HL-60/S4 treated with phorbol 12-myristate 13-acetate at 8.2 ng/mL for 4 days and 3 days (cell line): ENCODE measurements at regions not wholly inside any gene's neighbourhood (a gene's known extent, or its start where the extent isn't known, plus 50 kb on each side); places are given as distances from the start of the nearest gene placed in this dataset.
"Not testable (repeated sequence)": the region's sequence is repeated elsewhere in the genome, so short reads cannot be mapped to it uniquely, and the experiment has no call there.

Source experiments
- in situ Hi-C: fragments of 300-500 bp; cut with MboI; formaldehyde crosslinking; loops from 2 replicates; pipeline ENCODE4 v1.15.0; 2022; ENCODE audit warnings: low sequenced_read_pairs

GRCh38 chr6:166809721-166810120, 146.6 kb downstream of the RNASET2 start:
- in situ Hi-C loops: no loop called here

DNA sequence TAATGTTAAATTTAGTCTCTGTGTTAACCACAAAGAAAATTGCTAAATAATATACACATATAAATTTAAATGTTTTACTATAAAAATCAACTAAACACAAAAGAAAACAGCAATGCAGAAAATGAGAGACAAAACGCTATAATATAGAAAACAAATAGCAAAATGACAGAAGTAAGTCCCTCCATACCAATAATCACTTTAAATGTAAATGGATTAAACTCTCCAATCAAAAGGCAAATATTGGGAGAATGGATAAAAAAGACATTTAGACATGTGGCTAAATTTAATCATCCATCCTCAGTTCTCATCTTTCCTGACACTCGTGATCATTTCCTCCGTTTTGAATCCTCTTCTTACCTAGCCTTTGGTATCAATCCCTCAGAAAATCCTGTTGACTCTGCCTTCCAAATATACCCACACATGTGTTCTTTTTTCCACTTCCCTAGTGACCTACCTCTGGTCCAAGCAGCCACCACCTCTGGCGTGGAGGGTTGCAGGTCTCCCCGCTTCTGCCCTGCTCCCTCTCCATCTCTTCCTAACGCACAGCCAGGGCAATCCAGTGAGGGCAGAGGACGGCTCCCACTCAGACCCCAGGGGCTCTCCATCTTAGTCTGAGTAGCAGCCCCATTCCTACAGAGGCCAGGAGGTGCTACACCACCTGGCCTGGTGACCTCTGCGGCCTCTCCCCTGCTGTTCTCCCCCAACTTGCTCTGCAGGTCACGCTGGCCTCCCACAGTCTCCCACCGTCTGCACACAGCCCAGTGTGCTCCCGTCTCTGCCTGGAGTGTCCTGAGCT, 149.2 kb downstream of the RNASET2 start:
- in situ Hi-C loops: no loop called here

DNA sequence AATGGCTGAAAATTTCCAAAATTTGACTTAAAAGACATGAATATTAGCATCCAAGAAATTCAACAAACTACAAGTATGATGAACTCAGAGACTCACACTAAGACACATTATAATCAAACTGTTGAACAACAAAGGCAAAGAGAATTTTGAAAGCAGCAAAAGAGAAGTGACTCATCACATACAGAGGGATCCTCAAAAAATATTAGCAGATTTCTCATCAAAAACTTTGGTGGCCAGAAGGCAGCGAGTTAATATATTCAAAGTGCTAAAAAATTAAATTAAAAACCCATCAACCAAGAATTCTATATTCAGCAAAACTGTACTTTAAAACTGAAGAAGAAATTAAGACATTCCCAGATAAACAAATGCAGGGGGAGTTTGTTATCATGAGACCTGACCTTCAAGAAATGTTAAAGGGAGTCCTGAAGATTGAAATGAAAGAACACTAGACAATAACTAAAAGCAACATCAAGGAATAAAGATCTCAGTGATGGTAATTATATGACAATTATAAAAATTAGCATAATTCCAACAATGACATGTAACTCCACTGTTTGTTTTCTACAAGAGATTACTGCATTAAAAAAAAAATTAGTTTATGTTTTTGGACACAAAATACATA, 150.0 kb downstream of the RNASET2 start:
- in situ Hi-C loops: no loop called here

DNA sequence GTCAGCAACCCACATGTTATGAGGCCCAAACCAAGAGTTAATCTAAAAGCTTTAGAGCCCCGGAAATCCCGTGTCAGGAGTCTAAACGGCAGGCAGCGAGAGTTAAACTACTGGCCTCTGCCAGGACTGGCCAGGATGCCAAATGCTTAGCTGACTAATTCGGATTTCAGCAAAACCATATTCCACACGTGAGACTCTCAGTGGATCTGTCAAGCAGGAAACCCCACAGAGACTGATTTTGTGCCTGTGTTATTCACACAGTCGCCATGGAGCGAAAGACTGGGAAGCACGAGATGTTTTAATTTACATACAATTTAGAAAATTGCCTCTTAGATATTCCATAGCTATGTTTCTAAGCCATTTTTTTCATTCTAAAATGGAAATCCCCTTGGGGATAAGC, 152.9 kb downstream of the RNASET2 start:
- in situ Hi-C loops: no loop called here

DNA sequence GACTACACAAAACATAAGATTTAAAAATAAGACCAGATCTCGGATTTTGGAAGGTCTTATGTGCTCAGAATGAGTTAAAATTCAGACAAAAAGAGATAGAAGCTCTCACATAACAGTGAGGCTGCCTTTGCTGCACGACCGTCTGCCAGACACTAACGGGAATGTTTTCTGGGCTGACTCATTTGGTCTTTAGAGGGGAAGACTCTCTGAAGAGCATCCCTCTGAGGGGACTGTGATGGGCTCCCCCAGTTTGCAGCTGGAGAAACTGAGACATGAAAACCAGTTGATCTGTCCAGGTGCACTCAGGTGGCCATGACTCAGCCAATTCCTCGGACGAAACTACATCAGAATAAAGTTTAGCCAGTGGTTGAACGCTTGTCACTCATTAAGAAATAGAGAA, 153.9 kb downstream of the RNASET2 start:
- in situ Hi-C loops: no loop called here

DNA sequence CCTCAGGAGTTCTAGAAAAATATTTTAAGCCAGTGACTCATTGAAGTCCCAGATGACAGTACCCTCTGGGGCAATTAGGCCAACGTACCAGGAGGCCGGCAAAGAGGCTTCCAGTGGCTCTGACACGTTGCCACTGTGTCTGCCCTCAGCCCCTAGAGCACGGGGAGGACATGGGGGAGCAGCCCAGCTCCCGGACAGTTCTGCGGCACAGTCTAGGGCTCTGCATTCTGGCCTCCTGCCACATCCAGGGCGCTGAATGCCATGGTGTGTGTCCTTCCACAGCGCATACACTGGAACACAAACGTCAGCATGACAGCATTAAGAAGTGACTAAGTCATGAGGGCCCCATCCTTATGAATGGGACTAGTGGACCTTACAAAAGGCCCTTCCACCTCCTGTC, 156.2 kb downstream of the RNASET2 start:
- in situ Hi-C loops: no loop called here

- in situ Hi-C loops: no loop called here
Observed at GRCh38 chr6:166798652-166799051, 157.7 kb downstream of the RNASET2 start.

DNA sequence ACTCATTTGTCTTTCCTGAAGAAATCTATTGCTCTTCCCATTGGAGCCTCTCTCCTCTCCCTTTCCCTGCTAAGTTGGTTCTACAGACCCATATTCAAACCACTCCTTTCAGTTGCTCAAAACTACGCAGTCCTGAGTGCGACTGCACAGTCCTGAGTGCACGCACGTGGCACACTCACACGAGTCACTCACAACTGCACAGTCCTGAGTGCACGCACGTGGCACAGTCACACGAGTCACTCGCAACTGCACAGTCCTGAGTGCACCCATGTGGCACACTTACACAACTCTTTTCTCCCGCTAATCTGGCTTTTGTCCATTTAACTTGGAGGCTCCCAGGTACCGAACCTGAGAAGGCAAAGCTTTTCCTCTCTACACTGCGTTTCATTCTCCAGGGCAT, 159.7 kb downstream of the RNASET2 start:
- in situ Hi-C loops: no loop called here

- in situ Hi-C loops: no loop called here
Observed at GRCh38 chr6:166795879-166796278, 160.5 kb downstream of the RNASET2 start.

DNA sequence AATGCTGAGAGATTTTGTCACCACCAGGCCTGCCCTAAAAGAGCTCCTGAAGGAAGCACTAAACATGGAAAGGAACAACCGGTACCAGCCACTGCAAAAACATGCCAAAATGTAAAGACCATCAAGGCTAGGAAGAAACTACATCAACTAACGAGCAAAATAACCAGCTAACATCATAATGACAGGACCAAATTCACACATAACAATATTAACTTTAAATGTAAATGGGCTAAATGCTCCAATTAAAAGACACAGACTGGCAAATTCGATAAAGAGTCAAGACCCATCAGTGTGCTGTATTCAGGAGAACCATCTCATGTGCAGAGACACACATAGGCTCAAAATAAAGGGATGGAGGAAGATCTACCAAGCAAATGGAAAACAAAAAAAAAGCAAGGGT, 163.8 kb upstream of the RPS6KA2 start:
- in situ Hi-C loops: not testable (repeated sequence)

DNA sequence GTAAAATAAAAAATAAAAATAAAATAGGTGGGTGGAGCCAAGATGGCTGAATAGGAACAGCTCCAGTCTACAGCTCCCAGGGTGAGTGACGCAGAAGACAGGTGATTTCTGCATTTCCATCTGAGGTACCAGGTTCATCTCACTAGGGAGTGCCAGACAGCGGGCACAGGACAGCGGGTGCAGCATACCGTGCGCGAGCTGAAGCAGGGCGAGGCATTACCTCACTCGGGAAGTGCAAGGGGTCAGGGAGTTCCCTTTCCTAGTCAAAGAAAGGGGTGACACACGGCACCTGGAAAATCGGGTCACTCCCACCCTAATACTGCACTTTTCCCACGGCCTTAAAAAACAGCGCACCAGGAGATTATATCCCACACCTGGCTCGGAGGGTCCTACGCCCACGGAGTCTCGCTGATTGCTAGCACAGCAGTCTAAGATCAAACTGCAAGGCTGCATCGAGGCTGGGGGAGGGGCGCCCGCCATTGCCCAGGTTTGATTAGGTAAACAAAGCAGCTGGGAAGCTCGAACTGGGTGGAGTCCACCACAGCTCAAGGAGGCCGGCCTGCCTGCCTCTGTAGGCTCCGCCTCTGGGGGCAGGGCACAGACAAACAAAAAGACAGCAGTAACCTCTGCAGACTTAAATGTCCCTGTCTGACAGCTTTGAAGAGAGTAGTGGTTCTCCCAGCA, 161.9 kb upstream of the RPS6KA2 start:
- in situ Hi-C loops: not testable (repeated sequence)

DNA sequence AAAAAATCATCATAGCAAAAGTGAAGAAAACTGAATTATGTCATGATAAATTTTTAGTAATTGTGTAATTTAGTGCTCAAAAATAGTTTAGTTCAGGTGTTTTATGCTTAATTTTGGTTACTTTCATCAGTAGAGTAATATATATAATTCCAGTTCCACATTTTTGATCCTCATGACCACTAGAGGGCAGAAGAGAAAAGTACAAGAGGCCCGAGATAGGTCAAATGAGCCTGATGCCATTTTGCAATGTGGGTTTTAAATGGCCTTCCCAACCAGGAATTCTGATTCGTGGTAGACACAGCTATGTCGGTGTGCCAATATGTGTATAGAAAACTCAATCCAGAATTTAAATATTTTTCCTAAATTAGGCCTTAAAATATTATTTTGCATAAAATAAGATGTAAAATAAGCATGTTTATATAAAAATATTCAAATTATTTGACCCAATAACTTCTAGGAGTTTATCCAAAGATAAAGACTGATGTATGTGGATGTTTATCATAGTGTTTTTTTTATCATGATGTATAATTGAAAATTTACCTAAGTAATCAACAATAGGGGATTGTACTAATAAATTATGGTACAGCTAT, 159.7 kb upstream of the RPS6KA2 start:
- in situ Hi-C loops: no loop called here

- in situ Hi-C loops: no loop called here
Observed at GRCh38 chr6:166785131-166785530, 158.1 kb upstream of the RPS6KA2 start.

- in situ Hi-C loops: no loop called here
Observed at GRCh38 chr6:166784691-166785090, 157.6 kb upstream of the RPS6KA2 start.

- in situ Hi-C loops: no loop called here
Observed at GRCh38 chr6:166782520-166782919, 155.5 kb upstream of the RPS6KA2 start.

GRCh38 chr6:166781331-166781730, 154.3 kb upstream of the RPS6KA2 start:
- in situ Hi-C loops: no loop called here

- in situ Hi-C loops: loop anchor here (10.0 kb wide), 1 partner anchor 215 kb away; the partner anchor contains the start of gene CEP43
Observed at GRCh38 chr6:166779963-166780683, 153.1 kb upstream of the RPS6KA2 start.

- in situ Hi-C loops: loop anchor here (10.0 kb wide), 1 partner anchor 215 kb away; the partner anchor contains the start of gene CEP43
Observed at GRCh38 chr6:166779381-166779780, 152.3 kb upstream of the RPS6KA2 start.

DNA sequence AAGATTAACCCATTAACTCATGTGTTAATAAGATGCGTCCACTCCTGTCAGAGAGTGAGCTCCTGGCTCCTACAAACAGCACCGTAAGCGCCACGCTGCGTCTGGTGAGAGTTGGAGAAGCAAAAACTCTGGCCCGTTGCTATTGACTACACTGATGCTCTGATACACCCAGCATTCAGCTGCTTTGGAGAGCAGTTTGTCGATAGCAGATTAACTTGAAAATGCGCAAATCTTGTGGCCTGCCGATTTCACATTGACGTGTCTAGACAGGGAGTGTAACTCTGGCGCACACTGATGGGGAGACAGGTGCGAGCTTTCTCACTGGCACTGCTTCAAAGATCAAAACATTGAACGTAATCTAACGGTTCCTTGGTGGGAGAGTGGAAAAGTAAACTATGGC, 151.7 kb upstream of the RPS6KA2 start:
- in situ Hi-C loops: loop anchor here (10.0 kb wide), 1 partner anchor 216 kb away; the partner anchor contains the start of gene CEP43

DNA sequence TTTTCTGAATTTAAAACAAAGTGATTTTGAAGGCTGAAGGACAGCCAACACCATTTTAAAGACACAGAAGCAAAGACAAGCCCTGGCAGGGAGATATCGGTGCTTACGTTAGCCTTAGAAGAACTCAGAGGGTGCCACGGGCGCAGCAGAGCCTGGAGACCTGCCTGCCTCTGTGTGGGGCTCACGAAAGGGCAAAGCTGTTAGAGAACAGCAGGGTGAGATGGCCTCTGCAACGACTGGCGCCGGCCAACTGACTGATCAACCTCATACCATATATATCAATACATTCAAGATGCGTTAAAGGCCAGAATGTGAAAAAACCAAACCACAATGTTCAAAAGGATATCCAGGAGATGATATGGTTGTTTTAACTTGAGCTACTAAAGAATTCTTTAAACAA, 151.0 kb upstream of the RPS6KA2 start:
- in situ Hi-C loops: loop anchor here (10.0 kb wide), 1 partner anchor 217 kb away; the partner anchor contains the start of gene CEP43
